SK-N-SH (cell line): ENCODE measurements at regions not wholly inside any gene's neighbourhood (a gene's known extent, or its start where the extent isn't known, plus 50 kb on each side); places are given as distances from the start of the nearest gene placed in this dataset.

Source experiments
- CTCF ChIA-PET: fragments of 300-600, 350-600 bp; formaldehyde crosslinking; extraction: SDS; loops from one replicate; lab custom pipeline; 2021; lab: Yijun Ruan, JAX
- POLR2A ChIA-PET: fragments of 350-600 bp; sonication (Branson Sonifier 250); formaldehyde crosslinking; extraction: SDS; loops from one replicate; lab custom pipeline; 2020; ENCODE audit warnings: antibody characterized with exemption, inconsistent platforms; lab: Yijun Ruan, JAX
- DNase-seq: peaks from one replicate; pipeline ENCODE4 v3.0.0; 2012
- H2AFZ ChIP-seq: fragments of 200-600 bp; sonication (generic); 2 replicates; pipeline ENCODE4 v1.8.1; 2016; ENCODE audit warnings: antibody characterized with exemption, mild to moderate bottlenecking, low read depth
- H3F3A ChIP-seq: fragments of 200-600 bp; sonication (generic); replicated peaks from 2 replicates; pipeline ENCODE3; 2016; ENCODE audit warnings: antibody characterized with exemption, mild to moderate bottlenecking; ENCODE audit not compliant: insufficient read depth
- H3K27ac ChIP-seq, 2 experiments: fragments of 200-500 bp in 1 of 2; fragments of 200-600 bp in 1 of 2; sonication (Bioruptor generic) in 1 of 2; sonication (generic), shearing (Covaris generic) in 1 of 2; 2 replicates each; pipeline versions ENCODE4 v1.5.1 to v1.6.1; 2014 to 2016; ENCODE audit warnings: low read depth in 2 of 2, inconsistent platforms in 1 of 2, low read length in 1 of 2, mild to moderate bottlenecking in 1 of 2, mixed read lengths in 1 of 2
- H3K27me3 ChIP-seq: fragments of 200-600 bp; sonication (generic), shearing (Covaris generic); 2 replicates; pipeline ENCODE4 v1.6.1; 2016; ENCODE audit warnings: mixed run types; ENCODE audit not compliant: insufficient read depth
- H3K36me3 ChIP-seq, 2 experiments: fragments of 200-500 bp in 1 of 2; fragments of 200-600 bp in 1 of 2; sonication (Bioruptor generic) in 1 of 2; sonication (generic) in 1 of 2; replicated peaks in 1 of 2; 2 replicates each; pipeline versions ENCODE3 to v1.5.1; 2014 to 2016; ENCODE audit warnings: low read length in 1 of 2, mild to moderate bottlenecking in 1 of 2; ENCODE audit not compliant: insufficient read depth in 2 of 2, control insufficient read depth in 1 of 2
- H3K4me1 ChIP-seq, 2 experiments: fragments of 200-500 bp in 1 of 2; fragments of 200-600 bp in 1 of 2; sonication (Bioruptor generic) in 1 of 2; sonication (generic), shearing (Covaris generic) in 1 of 2; 2 replicates each; pipeline versions ENCODE4 v1.5.1 to v1.6.1; 2014 to 2016; ENCODE audit warnings: low read depth in 1 of 2, low read length in 1 of 2, mixed run types in 1 of 2; ENCODE audit not compliant: insufficient read depth in 2 of 2, control insufficient read depth in 1 of 2
- H3K4me2 ChIP-seq: fragments of 200-600 bp; sonication (generic), shearing (Covaris generic); 2 replicates; pipeline ENCODE4 v1.6.1; 2017; ENCODE audit warnings: mixed run types
- H3K4me3 ChIP-seq, 2 experiments: fragments of 200-500 bp in 1 of 2; fragments of 200-600 bp in 1 of 2; sonication (Bioruptor generic) in 1 of 2; sonication (generic), shearing (Covaris generic) in 1 of 2; 2 replicates each; pipeline versions ENCODE4 v1.5.1 to v1.8.1; 2014 to 2016; ENCODE audit warnings: low read depth in 2 of 2, inconsistent platforms in 1 of 2, low read length in 1 of 2, mild to moderate bottlenecking in 1 of 2, mixed read lengths in 1 of 2, moderate library complexity in 1 of 2
- H3K79me2 ChIP-seq: fragments of 200-600 bp; sonication (generic); 2 replicates; pipeline ENCODE4 v1.8.1; 2017; ENCODE audit warnings: mild to moderate bottlenecking; ENCODE audit not compliant: insufficient read depth
- H3K9ac ChIP-seq: fragments of 200-600 bp; sonication (generic); 2 replicates; pipeline ENCODE4 v1.6.1; 2017; ENCODE audit warnings: mixed run types
- H3K9me2 ChIP-seq: fragments of 200-600 bp; sonication (generic); 2 replicates; pipeline ENCODE4 v1.6.1; 2017; ENCODE audit warnings: mixed run types
- H3K9me3 ChIP-seq: fragments of 200-600 bp; sonication (generic); 2 replicates; pipeline ENCODE4 v1.6.1; 2017; ENCODE audit warnings: mixed run types, mild to moderate bottlenecking, moderate library complexity
- H4K20me1 ChIP-seq: fragments of 200-600 bp; sonication (generic); 2 replicates; pipeline ENCODE4 v1.6.1; 2017; ENCODE audit warnings: mild to moderate bottlenecking, mixed run types; ENCODE audit not compliant: insufficient read depth
- CTCF ChIP-seq: fragments of 200-600 bp; sonication (generic); IDR thresholded peaks from 2 replicates; pipeline ENCODE4 v1.6.1; 2017; ENCODE audit warnings: antibody characterized with exemption, mild to moderate bottlenecking, moderate library complexity
- ELF1 ChIP-seq: IDR thresholded peaks from 2 replicates; pipeline ENCODE4 v1.4.0; 2012
- EP300 ChIP-seq, 2 experiments: IDR thresholded peaks; 2 replicates each; pipeline versions ENCODE4 v1.4.0 to v1.6.1; 2012; ENCODE audit warnings: borderline replicate concordance in 1 of 2, low read depth in 1 of 2, low read length in 1 of 2
- EZH2phosphoT487 ChIP-seq: fragments of 200-600 bp; sonication (generic); IDR thresholded peaks from 2 replicates; pipeline ENCODE4 v1.6.1; 2017; ENCODE audit warnings: low read depth, mixed run types, mild to moderate bottlenecking, antibody characterized with exemption, moderate library complexity, borderline replicate concordance
- FOXJ3 ChIP-seq: sonication (generic); formaldehyde crosslinking; IDR thresholded peaks from 2 replicates; pipeline ENCODE4 v1.5.1; 2020; ENCODE audit warnings: mild to moderate bottlenecking, missing genetic modification reagents
- GABPA ChIP-seq: IDR thresholded peaks from 2 replicates; pipeline ENCODE4 v1.4.0; 2012; ENCODE audit warnings: low read depth, mild to moderate bottlenecking
- JUND ChIP-seq: IDR thresholded peaks from 2 replicates; pipeline ENCODE4 v1.4.0; 2012
- MEF2A ChIP-seq: IDR thresholded peaks from 2 replicates; pipeline ENCODE4 v1.4.0; 2012; ENCODE audit warnings: low read depth, borderline replicate concordance
- MXI1 ChIP-seq: IDR thresholded peaks from 2 replicates; pipeline ENCODE4 v1.6.1; 2012; ENCODE audit warnings: mild to moderate bottlenecking, low read depth, low read length, improper control_type of control experiment
- NFIC ChIP-seq: IDR thresholded peaks from 2 replicates; pipeline ENCODE4 v1.4.0; 2012; ENCODE audit warnings: borderline replicate concordance
- PBX3 ChIP-seq: IDR thresholded peaks from 2 replicates; pipeline ENCODE4; 2012
- RAD21 ChIP-seq: IDR thresholded peaks from 2 replicates; pipeline ENCODE4 v1.6.1; 2012; ENCODE audit warnings: mild to moderate bottlenecking, low read length
- RCOR1 ChIP-seq: fragments of 150-350 bp; IDR thresholded peaks from 2 replicates; pipeline ENCODE4 v1.6.1; 2017; ENCODE audit warnings: antibody characterized with exemption, low read length
- REST ChIP-seq: IDR thresholded peaks from 2 replicates; pipeline ENCODE4 v1.6.1; 2012; ENCODE audit warnings: mild to moderate bottlenecking, low read depth, low read length, moderate library complexity
- RFX5 ChIP-seq: IDR thresholded peaks from 2 replicates; pipeline ENCODE4 v1.6.1; 2012; ENCODE audit warnings: mild to moderate bottlenecking, improper control_type of control experiment, low read length
- SMC3 ChIP-seq: IDR thresholded peaks from 2 replicates; pipeline ENCODE4 v1.6.1; 2012; ENCODE audit warnings: low read depth, low read length, improper control_type of control experiment
- TAF1 ChIP-seq: IDR thresholded peaks from 2 replicates; pipeline ENCODE4 v1.6.1; 2012; ENCODE audit warnings: low read depth, mild to moderate bottlenecking, low read length, moderate library complexity, borderline replicate concordance
- TCF12 ChIP-seq: IDR thresholded peaks from 2 replicates; pipeline ENCODE4 v1.4.0; 2012
- TEAD4 ChIP-seq: IDR thresholded peaks from 2 replicates; pipeline ENCODE4 v1.4.0; 2012; ENCODE audit warnings: mild to moderate bottlenecking, borderline replicate concordance; ENCODE audit not compliant: insufficient read depth
- USF1 ChIP-seq: IDR thresholded peaks from 2 replicates; pipeline ENCODE4 v1.4.0; 2012; ENCODE audit warnings: low read depth, borderline replicate concordance
- YY1 ChIP-seq: IDR thresholded peaks from 2 replicates; pipeline ENCODE4 v1.4.0; 2012; ENCODE audit warnings: low read depth, mild to moderate bottlenecking
- WGBS: methylation state at CpG from one replicate; pipeline ENCODE4 v1.1.6; 2017; ENCODE audit warnings: low lambda C conversion rate; 5-methylcytosine and 5-hydroxymethylcytosine counted together
- TF ChIP-seq, protein P1 (sequence below): IDR thresholded peaks from 2 replicates; pipeline ENCODE4 v1.4.0; 2012; ENCODE audit warnings: low read depth, borderline replicate concordance
- TF ChIP-seq, protein P2 (sequence below): IDR thresholded peaks from 2 replicates; pipeline ENCODE4 v1.4.0; 2012; ENCODE audit warnings: low read depth

DNA sequence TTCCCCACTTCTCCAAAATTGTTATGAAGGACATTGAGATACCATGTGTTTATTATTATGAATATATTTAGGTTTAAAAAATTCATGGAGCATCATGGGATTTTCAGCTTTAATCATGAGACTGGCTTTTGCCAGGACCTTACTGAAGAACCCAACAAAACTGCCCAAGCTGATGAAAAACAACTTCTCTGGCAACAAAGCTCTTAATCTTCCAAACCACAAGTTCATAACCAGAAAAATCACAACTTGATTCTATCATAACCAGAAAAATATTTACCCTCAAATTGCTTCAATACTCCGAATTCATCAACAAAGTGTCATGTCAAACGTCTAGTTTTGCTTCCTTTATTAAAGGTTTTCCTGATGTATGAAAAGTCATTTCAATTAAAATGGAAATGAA, 971.8 kb upstream of the ACVR2A start (continued):
- TF ChIP-seq PBX3 (no peak), EP300 (IDR thresholded peaks at IDR 0.05; ENCODE audit: borderline replicate concordance in 1 of 2, low read depth in 1 of 2, low read length in 1 of 2) (no peak), RAD21 (no peak), TCF12 (no peak), RCOR1 (no peak)
- TF ChIP-seq, protein P1, sequence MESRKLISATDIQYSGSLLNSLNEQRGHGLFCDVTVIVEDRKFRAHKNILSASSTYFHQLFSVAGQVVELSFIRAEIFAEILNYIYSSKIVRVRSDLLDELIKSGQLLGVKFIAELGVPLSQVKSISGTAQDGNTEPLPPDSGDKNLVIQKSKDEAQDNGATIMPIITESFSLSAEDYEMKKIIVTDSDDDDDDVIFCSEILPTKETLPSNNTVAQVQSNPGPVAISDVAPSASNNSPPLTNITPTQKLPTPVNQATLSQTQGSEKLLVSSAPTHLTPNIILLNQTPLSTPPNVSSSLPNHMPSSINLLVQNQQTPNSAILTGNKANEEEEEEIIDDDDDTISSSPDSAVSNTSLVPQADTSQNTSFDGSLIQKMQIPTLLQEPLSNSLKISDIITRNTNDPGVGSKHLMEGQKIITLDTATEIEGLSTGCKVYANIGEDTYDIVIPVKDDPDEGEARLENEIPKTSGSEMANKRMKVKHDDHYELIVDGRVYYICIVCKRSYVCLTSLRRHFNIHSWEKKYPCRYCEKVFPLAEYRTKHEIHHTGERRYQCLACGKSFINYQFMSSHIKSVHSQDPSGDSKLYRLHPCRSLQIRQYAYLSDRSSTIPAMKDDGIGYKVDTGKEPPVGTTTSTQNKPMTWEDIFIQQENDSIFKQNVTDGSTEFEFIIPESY, result no peak

DNA sequence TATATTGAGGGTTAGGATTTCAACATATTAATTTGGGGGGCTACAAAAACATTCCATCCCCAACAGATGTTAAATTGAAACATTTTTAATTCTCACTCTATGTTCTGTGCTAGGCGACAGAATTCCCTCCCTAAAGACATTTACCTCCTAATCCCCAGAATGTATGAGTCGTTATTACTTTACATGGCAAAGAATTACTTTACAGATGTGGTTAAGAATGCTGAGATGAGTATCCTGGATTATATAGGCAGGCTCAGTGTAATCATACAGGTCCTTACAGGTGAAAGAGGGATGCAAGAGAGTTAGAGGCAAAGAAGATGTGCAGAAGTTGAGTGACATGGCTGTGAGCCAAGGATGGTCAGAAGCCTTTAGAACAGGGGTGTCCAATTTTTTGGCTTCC, 974.1 kb upstream of the ACVR2A start:
- POLR2A ChIA-PET, result no interaction called here
- Histone ChIP-seq H3K4me3 (no peak overlapping the region), H3K27ac (no peak overlapping the region), H3K27me3 (no peaks in the 10 kb centered on the region), H3K4me2 (no peak overlapping the region), H3K79me2 (no peaks in the 10 kb centered on the region), H3K4me1 (no peaks in the 10 kb centered on the region), H2AFZ (no peak overlapping the region), H3K9me2 (no peaks in the 10 kb centered on the region), H3K9me3 (no peaks in the 10 kb centered on the region), H4K20me1 (no peaks in the 10 kb centered on the region), H3F3A (peaks cover 6% of the 10 kb centered on the region), H3K9ac (no peak overlapping the region), H3K36me3 (no peaks in the 10 kb centered on the region)
- CTCF ChIA-PET, result no interaction called here
- WGBS, result 7% methylated on average over 2 of the region's 2 CpGs
- no peak for DNase-seq
- TF ChIP-seq TAF1 (no peak), REST (no peak), MXI1 (no peak), YY1 (no peak), RFX5 (no peak), TEAD4 (no peak), FOXJ3 (no peak), ELF1 (no peak), NFIC (no peak), GABPA (no peak), EZH2phosphoT487 (no peak), USF1 (no peak), MEF2A (no peak), JUND (no peak), EP300 (IDR thresholded peaks at IDR 0.05; ENCODE audit: borderline replicate concordance in 1 of 2, low read depth in 1 of 2, low read length in 1 of 2) (no peak), PBX3 (no peak), CTCF (no peak), SMC3 (no peak)
- TF ChIP-seq, protein P2, sequence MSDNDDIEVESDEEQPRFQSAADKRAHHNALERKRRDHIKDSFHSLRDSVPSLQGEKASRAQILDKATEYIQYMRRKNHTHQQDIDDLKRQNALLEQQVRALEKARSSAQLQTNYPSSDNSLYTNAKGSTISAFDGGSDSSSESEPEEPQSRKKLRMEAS, result no peak
